Hepatocyte (in vitro differentiated cells): ENCODE measurements at regions not wholly inside any gene's neighbourhood (a gene's known extent, or its start where the extent isn't known, plus 50 kb on each side); places are given as distances from the start of the nearest gene placed in this dataset.

Experiments used
- DNase-seq: peaks from one replicate; pipeline ENCODE4 v3.0.0-alpha.2; 2016; ENCODE audit warnings: low spot score
- H2AFZ ChIP-seq: fragments of 200-600 bp; sonication (generic); 2 replicates; pipeline ENCODE4 v1.6.0; 2016; ENCODE audit warnings: antibody characterized with exemption, mild to moderate bottlenecking
- H3K27ac ChIP-seq: fragments of 200-600 bp; sonication (generic); 2 replicates; pipeline ENCODE4 v1.5.1; 2016; ENCODE audit warnings: mild to moderate bottlenecking
- H3K27me3 ChIP-seq: fragments of 200-600 bp; sonication (generic); 2 replicates; pipeline ENCODE4 v1.6.1; 2016
- H3K36me3 ChIP-seq: fragments of 200-600 bp; sonication (generic); replicated peaks from 2 replicates; pipeline ENCODE4 v1.5.1; 2016; ENCODE audit warnings: low read depth; ENCODE audit not compliant: insufficient read depth
- H3K4me1 ChIP-seq: fragments of 200-600 bp; sonication (generic); 2 replicates; pipeline ENCODE4 v1.5.1; 2016; ENCODE audit warnings: mild to moderate bottlenecking, moderate library complexity; ENCODE audit not compliant: insufficient read depth
- H3K4me2 ChIP-seq: fragments of 200-600 bp; sonication (generic); 2 replicates; pipeline ENCODE4 v1.6.0; 2016
- H3K4me3 ChIP-seq: fragments of 200-600 bp; sonication (generic); 2 replicates; pipeline ENCODE4 v1.5.1; 2016; ENCODE audit warnings: mild to moderate bottlenecking
- H3K79me2 ChIP-seq: fragments of 200-600 bp; sonication (generic); 2 replicates; pipeline ENCODE4 v1.6.0; 2017; ENCODE audit warnings: mild to moderate bottlenecking
- H3K9me2 ChIP-seq: fragments of 200-600 bp; sonication (generic); replicated peaks from 2 replicates; pipeline ENCODE4 v1.6.0; 2017; ENCODE audit warnings: mild to moderate bottlenecking; ENCODE audit not compliant: insufficient read depth
- H3K9me3 ChIP-seq: fragments of 200-600 bp; sonication (generic); 2 replicates; pipeline ENCODE4 v1.5.1; 2016; ENCODE audit warnings: low read depth, mild to moderate bottlenecking
- H4K20me1 ChIP-seq: fragments of 200-600 bp; sonication (generic); 2 replicates; pipeline ENCODE4 v1.6.0; 2016; ENCODE audit warnings: mild to moderate bottlenecking; ENCODE audit not compliant: insufficient read depth, poor library complexity, severe bottlenecking
- CTCF ChIP-seq: fragments of 200-600 bp; sonication (generic); IDR thresholded peaks from 2 replicates; pipeline ENCODE4 v1.5.1; 2016; ENCODE audit warnings: antibody characterized with exemption, mild to moderate bottlenecking; ENCODE audit not compliant: poor library complexity
- EZH2 ChIP-seq: fragments of 200-600 bp; sonication (generic); IDR thresholded peaks from 2 replicates; pipeline ENCODE4 v1.6.1; 2016; ENCODE audit warnings: antibody characterized with exemption, mild to moderate bottlenecking, borderline replicate concordance
- EZH2phosphoT487 ChIP-seq: fragments of 200-600 bp; sonication (generic); IDR thresholded peaks from one replicate; pipeline ENCODE4 v1.6.1; 2018; ENCODE audit warnings: antibody characterized with exemption, mild to moderate bottlenecking, low read depth, moderate library complexity; ENCODE audit not compliant: unreplicated experiment, severe bottlenecking
- WGBS: methylation state at CpG from one replicate; pipeline ENCODE4 v1.1.6; 2016; ENCODE audit warnings: low lambda C conversion rate; ENCODE audit errors: missing lambda C conversion rate; 5-methylcytosine and 5-hydroxymethylcytosine counted together

GRCh38 chr20:58008413-58008812, 220.0 kb downstream of the ANKRD60 start:
- H3K4me3 ChIP-seq, result no peak overlapping the region
- no peak overlapping the region for H3K27ac ChIP-seq
- H3K9me3 ChIP-seq, result no peaks in the 10 kb centered on the region
- 93% methylated on average over 13 of the region's 13 CpGs for WGBS
- TF ChIP-seq EZH2 (no peak), CTCF (no peak), EZH2phosphoT487 (no peak)
- no peaks in the 10 kb centered on the region for H3K27me3 ChIP-seq
- DNase-seq, result no peak
- no peaks in the 10 kb centered on the region for H3K79me2 ChIP-seq
- no peaks in the 10 kb centered on the region for H3K4me1 ChIP-seq
- no peak overlapping the region for H3K4me2 ChIP-seq
- no peaks in the 10 kb centered on the region for H3K9me2 ChIP-seq
- no peaks in the 10 kb centered on the region for H3K36me3 ChIP-seq
- H4K20me1 ChIP-seq, result no peaks in the 10 kb centered on the region
- no peak overlapping the region for H2AFZ ChIP-seq

GRCh38 chr20:58007947-58008346, 220.5 kb downstream of the ANKRD60 start:
- 94% methylated on average over 2 of the region's 2 CpGs for WGBS
- H3K4me2 ChIP-seq, result no peak overlapping the region
- H3K9me3 ChIP-seq, result no peaks in the 10 kb centered on the region
- no peaks in the 10 kb centered on the region for H3K36me3 ChIP-seq
- H3K4me3 ChIP-seq, result no peak overlapping the region
- TF ChIP-seq CTCF (no peak), EZH2 (no peak), EZH2phosphoT487 (no peak)
- H3K4me1 ChIP-seq, result no peaks in the 10 kb centered on the region
- H2AFZ ChIP-seq, result no peak overlapping the region
- no peak for DNase-seq
- H3K27ac ChIP-seq, result no peak overlapping the region
- no peaks in the 10 kb centered on the region for H3K79me2 ChIP-seq
- H3K27me3 ChIP-seq, result no peaks in the 10 kb centered on the region
- H4K20me1 ChIP-seq, result no peaks in the 10 kb centered on the region
- no peaks in the 10 kb centered on the region for H3K9me2 ChIP-seq

GRCh38 chr20:58006346-58007316, 221.8 kb downstream of the ANKRD60 start:
- no peaks in the 10 kb centered on the region for H3K79me2 ChIP-seq
- H4K20me1 ChIP-seq, result no peaks in the 10 kb centered on the region

More at GRCh38 chr20:58006346-58007316, 221.8 kb downstream of the ANKRD60 start:
- no peak for DNase-seq
- H2AFZ ChIP-seq, result no peak overlapping the region
- H3K4me1 ChIP-seq, result no peaks in the 10 kb centered on the region
- H3K9me3 ChIP-seq, result no peaks in the 10 kb centered on the region
- TF ChIP-seq CTCF (no peak), EZH2phosphoT487 (no peak), EZH2 (no peak)
- H3K4me2 ChIP-seq, result no peak overlapping the region
- H3K27me3 ChIP-seq, result no peaks in the 10 kb centered on the region
- H3K4me3 ChIP-seq, result no peak overlapping the region
- H3K27ac ChIP-seq, result no peak overlapping the region
- H3K36me3 ChIP-seq, result no peaks in the 10 kb centered on the region
- no peaks in the 10 kb centered on the region for H3K9me2 ChIP-seq
- 86% methylated on average over 11 of the region's 11 CpGs for WGBS
